AML-193 (cell line): ENCODE measurements at regions not wholly inside any gene's neighbourhood (a gene's known extent, or its start where the extent isn't known, plus 50 kb on each side); places are given as distances from the start of the nearest gene placed in this dataset.
"Not testable (repeated sequence)": the region's sequence is repeated elsewhere in the genome, so short reads cannot be mapped to it uniquely, and the experiment has no call there.

ENCODE experiments used
- DNase-seq, 2 experiments: peaks; one replicate each; lab custom pipeline; 2025; lab: John Stamatoyannopoulos, UW

DNA sequence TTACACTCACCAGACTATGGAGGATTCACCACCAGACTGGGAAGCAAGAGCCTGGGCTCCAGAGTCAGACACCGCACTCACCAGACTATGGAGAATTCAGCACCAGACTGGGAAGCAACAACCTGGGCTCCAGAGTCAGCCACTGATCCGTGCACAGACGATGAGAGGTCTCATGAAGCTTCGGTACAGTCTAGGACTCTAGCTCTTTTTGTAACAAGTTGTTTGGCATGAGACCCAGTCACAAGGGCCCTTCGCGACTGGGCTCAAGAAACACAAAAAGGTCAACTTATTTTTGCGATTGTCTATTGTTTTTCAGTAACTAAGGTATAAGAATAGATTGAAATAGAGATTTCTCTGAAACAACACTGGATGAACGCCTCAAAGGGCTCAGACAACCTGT lies 192.7 kb upstream of the ADAMTSL1 start:
- DNase-seq = no peak

DNA sequence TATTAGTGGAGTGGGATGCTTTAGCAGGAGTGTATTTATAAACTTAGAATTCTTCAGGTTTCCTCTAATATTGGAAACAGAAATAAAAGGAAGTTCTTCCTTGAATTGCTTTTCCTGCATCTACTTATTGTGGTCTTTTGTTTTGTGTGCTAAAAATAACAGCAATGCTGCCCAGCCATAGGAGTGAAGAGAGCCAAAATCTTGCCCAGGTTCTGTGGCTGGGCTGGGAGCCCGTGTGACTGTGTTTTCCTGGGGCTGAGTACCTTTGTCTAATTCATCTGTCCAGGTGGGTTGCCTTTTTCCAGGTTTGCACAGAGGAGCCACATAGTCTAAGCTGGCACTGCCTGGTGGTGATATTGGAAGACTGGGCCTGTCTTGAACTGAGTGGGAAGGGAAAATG lies 179.7 kb upstream of the ADAMTSL1 start:
- DNase-seq = no peak

DNA sequence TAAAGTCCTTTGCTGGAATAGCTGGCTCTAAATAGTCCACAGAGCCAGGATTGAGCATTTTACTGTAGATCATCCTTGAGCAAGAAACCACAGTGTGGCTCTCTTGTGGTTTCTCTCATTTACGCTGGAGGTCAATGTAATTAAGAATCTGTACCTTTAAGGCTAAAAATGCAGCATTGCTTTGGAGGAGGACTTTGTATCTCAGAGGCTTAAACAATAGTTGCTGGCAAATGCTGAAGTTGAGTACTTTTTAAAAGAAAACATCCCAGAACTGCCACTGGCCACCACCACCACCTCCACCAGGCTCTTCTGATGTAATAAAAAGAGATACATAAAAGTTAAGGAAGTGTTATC lies 177.3 kb upstream of the ADAMTSL1 start:
- no peak for DNase-seq

DNA sequence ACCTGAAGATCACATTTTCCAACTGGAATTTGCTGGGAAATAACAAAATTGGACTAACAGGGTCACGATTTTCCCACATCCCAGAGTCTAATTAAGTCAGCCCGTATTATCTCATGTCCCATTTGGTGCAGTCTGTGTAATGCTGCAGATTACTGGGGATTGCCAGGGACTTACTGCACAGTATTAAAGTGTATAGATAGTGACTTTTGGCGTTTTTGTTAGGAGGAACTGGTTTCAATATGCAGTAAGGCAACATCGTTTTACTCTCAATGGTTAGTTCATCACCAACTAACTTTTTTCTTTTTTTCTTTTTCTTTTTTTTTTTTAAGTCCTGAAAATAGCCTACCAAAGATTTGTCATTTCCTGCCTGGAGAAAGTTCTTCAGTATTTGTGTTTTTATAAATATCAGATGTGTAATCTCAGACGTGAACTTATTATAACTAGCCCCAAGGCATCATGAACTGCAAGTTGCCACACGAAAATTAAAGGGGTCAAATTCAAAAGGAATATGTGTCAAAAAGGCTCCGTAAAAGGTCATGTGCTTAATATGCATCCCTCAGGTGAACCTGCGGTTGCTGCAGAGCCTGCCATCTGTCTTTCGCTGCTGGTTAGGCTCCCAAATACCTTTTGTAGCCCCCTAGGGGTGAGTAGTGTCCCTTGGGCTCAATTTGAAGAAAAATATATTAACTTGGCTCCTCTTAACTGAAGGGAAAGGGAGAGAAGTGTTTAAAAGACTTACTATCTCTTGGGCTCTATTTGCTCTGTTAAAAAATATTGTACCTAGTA lies 176.7 kb upstream of the ADAMTSL1 start:
- DNase-seq = no peak

DNA sequence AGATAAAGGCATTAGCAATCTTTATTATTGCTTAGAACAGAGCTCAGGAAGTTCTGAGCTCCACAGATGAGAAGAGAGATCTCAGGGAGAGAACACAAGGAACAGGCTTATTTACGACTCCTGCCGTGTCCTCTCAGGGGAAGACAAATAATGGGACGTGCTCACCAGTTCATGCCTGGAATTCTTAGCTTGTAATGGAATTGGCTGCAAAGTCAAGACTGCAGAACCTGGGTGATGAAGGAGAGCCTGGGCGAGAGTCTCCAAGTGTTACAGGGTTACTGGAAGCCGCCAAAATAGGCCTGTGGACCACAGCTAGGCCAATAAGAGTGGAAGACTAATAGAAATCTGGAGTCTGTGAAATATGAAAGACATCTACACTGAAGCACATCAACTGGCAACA lies 174.5 kb upstream of the ADAMTSL1 start:
- no peak for DNase-seq

DNA sequence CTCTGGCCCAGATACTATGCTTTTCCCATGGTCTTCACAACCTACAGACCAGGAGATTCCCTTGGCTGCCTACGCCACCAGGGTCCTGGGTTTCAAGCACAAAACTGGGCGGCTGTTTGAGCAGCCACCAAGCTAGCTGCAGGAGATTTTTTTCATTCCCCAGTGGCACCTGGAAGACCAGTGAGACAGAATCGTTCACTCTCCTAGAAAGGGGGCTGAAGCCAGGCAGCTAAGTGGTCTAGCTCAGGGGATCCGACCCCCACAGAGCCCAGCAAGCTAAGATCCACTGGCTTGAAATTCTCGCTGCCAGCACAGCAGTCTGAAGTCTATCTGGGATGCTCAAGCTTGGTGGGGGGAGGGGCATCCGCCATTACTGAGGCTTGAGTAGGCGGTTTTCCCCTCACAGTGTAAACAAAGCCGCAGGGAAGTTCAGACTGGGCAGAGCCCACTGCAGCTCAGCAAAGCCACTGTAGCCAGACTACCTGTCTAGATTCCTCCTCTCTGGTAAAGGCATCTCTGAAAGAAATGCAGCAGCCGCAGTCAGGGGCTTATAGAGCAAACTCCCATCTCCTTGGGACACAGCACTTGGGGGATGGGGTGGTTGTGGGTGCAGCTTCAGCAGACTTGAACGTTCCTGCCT lies 168.7 kb upstream of the ADAMTSL1 start:
- not testable (repeated sequence) for DNase-seq

DNA sequence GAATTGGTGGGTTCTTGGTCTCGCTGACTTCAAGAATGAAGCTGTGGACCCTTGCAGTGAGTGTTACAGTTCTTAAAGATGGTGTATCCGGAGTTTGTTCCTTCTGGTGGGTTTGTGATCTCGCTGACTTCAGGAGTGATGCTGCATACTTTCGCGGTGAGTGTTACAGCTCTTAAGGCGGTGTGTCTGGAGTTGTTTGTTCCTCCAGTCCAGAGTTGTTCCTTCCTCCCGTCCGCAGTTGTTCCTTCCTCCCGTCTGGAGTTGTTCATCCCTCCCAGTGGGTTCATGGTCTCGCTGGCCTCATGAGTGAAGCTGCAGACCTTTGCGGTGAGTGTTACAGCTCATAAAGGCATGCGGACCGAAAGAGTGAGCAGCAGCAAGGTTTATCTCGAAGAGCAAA lies 159.6 kb upstream of the ADAMTSL1 start:
- no peak for DNase-seq

DNA sequence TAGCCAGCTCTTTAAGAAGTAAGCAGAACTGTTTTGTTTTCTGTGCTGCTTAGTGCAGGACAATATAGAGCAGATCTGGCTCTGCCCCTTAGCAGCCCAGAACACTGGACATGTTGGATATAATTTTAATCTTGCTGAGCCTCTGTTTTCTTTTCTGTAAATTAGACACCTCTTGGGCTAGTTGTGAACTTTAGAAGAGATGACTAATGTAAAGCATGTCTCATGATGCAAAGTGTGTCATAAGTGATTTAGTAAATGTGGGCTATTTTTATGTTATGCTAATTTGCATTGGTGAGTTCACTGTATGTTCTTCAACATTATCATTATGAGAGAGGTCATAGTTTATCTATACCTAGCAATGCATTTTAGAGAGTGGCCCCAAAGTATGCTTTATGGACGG lies 156.1 kb upstream of the ADAMTSL1 start:
- DNase-seq = no peak

DNA sequence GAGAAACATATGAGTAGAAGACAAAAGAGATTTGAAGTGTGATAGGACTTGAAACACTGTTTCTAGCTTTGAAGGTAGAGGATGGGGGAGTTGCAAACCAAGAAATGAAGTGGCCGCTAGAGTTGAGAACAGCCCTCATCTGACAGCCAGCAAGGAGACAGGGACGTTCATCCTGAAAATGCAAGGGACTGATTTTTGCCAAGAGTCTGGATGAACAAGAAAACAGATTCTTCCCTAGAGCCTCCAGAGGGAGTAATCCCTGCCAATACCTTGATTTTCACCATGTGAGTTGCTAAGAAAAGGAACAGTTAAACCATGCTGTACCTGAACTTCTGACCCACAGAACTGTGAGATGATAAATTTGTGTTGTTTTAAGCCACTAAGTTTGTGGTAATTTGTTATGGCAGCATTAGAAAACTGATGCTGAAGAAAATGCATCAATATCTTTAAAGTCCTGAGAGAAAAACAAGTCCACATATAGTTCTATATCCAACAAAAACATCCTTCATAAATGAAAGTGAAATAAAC lies 154.0 kb upstream of the ADAMTSL1 start:
- no peak for DNase-seq

DNA sequence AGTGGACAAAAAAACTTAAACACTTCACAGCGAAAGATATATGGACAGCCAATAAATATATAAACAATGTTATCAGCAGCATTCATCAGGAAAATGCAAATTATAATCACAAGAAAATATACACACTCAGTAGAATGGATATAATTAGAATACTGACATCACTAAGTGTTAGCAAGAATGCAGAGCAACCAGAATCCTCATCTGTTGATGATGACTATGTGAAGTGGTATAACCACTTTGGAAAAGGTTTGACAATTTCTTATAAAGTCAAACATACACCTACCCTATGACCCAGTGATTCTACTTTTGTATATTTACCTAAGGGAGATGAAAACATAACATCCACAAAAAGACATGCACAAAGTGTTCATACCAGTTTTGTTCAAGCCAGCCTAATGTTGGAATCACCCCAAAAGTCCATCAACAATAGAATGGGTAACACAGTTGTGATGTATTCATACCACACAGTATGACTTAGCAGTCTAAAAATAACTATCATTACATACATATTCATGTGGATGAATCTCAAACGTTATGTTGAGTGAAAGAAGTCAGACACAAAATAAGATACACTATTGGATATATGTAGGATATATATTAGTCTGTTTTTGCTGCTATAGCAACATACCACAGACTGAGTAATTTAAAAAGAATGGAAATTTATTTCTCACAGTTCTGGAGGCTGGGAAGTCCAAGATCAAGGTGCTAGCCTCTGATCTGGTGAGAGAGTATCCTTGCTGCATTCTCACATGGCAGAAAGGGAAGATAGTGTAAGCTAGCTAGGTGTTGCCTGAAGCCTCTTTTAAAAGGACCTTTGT lies 148.8 kb upstream of the ADAMTSL1 start:
- no peak for DNase-seq

DNA sequence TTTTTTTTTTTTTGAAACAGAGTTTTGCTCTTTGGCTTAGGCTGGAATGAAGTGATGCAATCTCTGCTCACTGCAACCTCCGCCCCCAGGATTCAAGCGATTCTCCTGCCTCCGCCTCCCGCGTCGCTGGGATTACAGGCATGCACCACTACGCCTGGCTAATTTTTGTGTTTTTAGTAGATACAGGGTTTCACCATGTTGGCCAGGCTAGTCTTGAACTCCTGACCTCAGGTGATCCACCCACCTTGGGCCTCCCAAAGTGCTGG lies 148.3 kb upstream of the ADAMTSL1 start:
- DNase-seq = not testable (repeated sequence)

DNA sequence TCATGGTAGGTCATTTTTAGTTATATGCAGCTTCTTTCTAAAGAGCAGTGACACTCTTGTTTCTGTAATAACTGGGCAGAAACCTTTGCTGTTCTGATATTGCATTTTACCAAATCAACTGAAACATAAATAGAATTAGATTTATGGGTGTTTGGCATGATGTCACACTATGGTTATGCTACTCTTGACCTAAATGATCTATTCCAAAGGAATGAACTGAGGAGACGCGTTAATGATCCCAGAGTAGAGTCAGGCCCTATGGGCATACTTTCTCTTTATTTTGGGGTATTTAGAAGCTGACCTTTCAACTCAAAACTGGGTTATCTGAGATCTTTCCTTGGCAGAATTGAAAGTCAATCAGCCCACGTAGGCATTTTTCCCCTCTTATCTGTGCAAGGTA lies 146.8 kb upstream of the ADAMTSL1 start:
- no peak for DNase-seq

DNA sequence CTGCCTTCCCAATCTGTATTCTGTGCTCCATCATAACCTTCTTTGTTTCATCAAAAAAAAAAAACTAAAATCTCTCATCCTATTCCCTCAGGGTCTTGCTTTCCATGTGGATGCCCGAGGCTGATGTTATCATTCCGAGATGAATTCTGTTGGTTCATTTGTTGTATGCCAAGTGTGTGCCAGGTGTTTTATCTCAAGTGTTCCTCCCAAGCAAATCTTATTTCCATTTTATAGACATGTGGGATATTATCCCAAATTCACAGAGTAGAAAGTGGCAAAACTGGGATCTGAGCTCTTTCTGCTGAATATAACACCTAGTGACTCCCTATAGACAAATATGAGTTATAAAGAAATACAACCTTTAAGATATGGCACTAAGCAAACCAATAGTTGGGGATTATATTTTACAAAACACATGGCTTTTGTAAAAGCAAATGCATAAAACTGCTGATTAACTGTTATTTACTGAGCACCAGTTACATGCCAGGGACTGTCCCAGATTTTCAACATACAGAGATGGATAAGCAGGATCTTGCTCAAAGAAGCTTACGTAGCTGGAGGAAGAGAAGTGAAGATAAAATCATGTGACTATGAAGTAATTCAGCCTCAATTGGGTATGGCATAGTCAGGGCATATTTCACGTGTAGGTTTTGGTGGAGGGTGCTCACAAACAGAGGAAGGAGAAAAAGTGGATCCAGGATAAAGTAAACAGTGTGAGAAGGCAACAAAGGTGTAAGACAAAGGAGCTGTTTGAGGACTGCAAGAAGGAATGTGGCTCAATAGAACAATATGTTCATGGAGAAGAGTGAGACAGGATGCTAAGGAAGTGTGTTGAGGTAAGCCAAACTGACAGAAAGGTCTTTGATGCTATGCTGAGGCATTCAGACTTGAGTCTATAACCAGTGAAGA lies 143.3 kb upstream of the ADAMTSL1 start:
- no peak for DNase-seq

DNA sequence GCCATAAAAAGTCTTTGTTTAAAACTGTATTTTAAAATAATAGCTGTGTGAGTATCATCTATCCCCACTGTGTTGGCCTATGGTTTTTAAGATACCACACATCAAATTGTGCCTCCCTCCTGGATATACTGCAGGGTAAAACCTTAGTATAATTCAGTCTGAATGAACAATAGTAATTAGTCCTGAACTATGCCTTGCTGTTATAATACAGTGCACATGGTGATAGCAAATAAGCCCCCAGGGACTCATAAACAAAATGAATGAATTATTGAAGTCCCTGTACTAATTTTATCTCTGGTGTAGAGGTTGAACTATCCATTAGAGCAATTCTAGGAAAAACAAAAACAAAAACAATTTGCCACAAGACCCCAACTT lies 142.7 kb upstream of the ADAMTSL1 start:
- no peak for DNase-seq

DNA sequence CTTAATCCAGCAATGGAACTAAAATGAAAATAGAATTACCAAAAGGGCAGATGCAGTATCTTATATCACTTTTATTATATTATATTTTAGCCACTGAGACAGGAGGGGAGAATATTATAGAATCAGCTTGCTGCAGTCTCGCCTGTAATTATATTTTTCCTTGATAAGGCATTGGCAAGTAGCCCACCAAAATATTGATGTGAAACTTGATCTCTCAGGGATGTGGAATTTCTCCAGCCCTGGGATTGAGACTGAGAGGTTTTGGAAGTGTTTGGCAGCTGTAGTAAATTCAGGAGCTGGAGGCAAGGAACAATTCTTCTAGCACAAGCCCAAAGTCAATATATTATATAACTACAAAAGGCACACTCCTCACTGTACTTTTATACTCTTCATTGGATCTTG lies 142.1 kb upstream of the ADAMTSL1 start:
- no peak for DNase-seq

DNA sequence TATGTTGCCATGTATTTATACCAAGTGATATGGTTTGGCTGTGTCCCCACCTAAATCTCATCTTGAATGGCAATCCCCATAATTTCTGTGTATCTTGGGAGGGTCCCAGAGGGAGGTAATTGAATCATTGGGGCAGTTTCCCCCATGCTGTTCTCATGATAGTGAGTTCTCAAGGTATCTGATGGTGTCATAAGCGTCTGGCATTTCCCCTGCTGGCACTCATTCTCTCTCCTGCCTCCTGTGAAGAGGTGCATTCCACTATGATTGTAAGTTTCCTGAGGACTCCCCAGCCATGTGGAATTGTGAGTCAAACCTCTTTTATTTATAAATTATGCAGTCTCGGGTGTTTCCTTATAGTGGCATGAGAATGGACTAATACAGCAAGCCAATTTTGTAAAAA lies 140.8 kb upstream of the ADAMTSL1 start:
- DNase-seq = no peak

DNA sequence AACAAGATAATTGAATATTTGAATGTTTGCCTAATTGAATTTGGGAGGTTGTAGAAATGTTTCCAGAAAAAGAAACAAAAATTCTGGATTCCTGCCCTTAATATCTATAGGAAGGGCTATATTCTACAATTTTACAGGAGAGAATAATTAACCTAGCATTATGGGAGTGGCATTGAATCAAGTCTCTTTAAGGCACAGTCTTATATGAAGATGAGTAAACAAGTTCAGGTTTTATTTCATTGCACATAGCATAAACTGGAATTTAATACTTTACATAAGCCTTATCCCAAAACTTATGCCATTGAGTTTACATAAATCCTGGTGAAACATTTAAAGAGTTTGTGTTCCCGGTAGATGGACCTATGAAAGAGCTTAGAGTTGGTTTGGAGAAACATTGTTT lies 138.1 kb upstream of the ADAMTSL1 start:
- no peak for DNase-seq

DNA sequence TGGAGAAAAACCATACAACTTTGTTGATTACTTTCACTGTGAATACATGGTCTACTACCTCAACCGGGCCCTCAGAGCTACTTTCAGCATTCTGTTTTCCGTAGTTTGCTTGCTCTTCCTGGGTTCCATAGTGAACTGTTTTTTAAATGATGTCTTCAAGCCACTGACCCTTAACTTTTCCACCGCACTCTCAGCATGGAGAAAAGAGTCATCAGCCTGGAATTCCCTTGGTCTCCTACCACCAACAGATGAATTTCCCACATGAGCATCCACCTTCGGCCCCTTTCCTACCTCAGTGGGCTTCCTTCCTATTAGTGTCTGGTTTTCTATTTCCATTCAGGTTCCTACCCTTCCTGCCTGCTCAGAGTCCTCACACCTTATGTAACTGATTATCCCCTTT lies 135.9 kb upstream of the ADAMTSL1 start:
- no peak for DNase-seq

DNA sequence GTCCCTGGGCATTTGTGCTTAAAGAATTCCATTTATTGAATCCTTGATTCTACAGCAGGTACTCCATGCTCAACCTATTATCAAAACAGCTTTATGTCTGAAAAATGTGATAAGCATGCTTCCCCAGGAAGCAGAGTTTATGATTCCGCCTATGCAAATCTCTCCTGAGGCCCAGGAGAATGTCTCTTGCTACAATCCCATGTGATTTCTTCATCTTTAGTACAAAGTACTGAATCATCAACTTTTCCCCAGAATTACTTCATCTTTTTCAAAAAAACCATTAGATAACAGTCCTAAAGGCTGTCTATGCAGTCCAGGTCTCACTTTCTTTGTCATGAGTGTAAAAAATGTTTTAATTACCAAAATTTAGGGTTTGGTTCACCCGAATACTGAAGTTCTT lies 130.2 kb upstream of the ADAMTSL1 start:
- DNase-seq = no peak

DNA sequence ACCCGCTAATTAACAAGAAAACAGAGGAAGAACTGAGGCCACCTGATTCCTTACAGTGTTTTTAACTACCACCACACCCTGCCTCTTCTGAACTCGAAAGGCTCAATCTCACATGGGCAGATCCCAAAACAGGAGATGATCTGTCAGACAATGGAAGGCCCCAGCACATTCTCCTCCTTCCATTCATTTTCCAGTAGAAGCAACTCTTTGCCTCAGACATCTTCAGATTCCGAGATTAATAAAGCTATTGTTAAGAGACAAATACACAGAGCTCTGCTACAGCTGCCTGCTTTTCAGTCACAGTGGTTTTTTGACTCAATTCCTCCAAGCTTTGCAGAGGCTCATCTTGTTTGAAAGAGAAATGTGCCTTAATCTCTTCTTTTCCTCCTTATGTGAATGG lies 127.2 kb upstream of the ADAMTSL1 start:
- no peak for DNase-seq

DNA sequence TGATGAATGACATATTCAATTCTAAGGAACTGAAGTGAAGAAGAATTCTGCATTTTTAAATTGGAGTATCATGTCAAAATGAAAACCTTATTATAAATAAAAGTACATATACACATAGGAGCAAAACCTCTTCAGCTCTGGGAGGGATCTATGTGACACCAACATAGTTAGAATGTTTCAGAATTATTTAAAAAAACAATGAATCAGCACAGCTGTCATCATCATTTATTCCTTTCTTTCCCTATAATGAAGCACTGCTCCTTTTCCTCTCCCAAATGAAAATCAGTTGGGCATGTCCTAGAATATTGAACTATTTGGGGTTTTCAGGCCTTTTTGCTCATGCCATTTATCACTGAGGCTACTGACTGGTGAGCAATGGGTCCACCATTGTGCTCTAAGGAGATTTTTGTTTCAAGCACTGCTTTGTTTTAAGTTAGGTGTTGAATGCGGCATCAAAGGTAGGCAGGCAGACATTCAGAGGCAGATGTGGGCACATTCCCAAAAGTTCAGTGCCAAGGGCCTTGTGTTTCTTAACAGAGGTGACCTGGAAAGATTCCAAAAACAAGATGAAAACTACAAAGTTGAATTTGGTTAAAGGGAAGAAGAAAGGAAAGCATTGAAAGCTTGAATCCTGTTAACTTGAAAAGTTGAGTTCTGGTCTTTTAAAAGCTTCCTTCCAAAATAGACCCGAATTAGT lies 126.4 kb upstream of the ADAMTSL1 start:
- DNase-seq = no peak

DNA sequence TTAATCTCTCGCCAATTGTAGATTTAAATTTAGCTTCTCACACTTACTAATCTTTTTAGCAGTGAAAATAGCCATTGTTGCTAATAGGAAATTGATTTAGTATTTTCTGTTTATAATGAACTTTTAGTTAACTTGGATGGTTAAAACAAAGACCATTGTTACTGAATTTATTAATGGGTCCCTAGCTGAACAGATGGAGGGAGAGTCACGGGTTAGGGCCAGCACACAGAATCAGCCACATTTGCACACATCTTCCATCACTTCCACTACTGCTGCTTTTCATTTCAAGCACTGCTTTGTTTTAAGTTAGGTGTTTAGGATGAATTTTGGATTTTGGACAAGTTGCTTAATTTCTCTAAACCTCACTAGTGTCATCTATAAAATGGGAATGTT lies 125.9 kb upstream of the ADAMTSL1 start:
- DNase-seq = no peak
